EH (cell line): ENCODE measurements at regions not wholly inside any gene's neighbourhood (a gene's known extent, or its start where the extent isn't known, plus 50 kb on each side); places are given as distances from the start of the nearest gene placed in this dataset.

Experiments used
- DNase-seq: peaks from one replicate; pipeline ENCODE4 v3.0.0-alpha.2; 2015; ENCODE audit warnings: low read depth

GRCh38 chr9:13596383-13596970, 317.0 kb upstream of the MPDZ start:
- no peak for DNase-seq

- no peak for DNase-seq
Measured at GRCh38 chr9:13590996-13591395, 311.5 kb upstream of the MPDZ start.

GRCh38 chr9:13589034-13589737, 309.7 kb upstream of the MPDZ start:
- no peak for DNase-seq

GRCh38 chr9:13588151-13589033, 308.9 kb upstream of the MPDZ start:
- DNase-seq: no peak

- DNase-seq: no peak
Measured at GRCh38 chr9:13587571-13587970, 308.1 kb upstream of the MPDZ start.

GRCh38 chr9:13586587-13587374, 307.3 kb upstream of the MPDZ start:
- no peak for DNase-seq

GRCh38 chr9:13580760-13581159, 301.3 kb upstream of the MPDZ start:
- DNase-seq: no peak

GRCh38 chr9:13580131-13580530, 300.6 kb upstream of the MPDZ start:
- DNase-seq: no peak

- DNase-seq: no peak
Measured at GRCh38 chr9:13576101-13576500, 296.6 kb upstream of the MPDZ start.

- no peak for DNase-seq
Measured at GRCh38 chr9:13575558-13575957, 296.1 kb upstream of the MPDZ start.

- DNase-seq: no peak
Measured at GRCh38 chr9:13570068-13570974, 290.8 kb upstream of the MPDZ start.

- DNase-seq: no peak
Measured at GRCh38 chr9:13569602-13570067, 290.1 kb upstream of the MPDZ start.

- DNase-seq: no peak
Measured at GRCh38 chr9:13568841-13569601, 289.5 kb upstream of the MPDZ start.

- no peak for DNase-seq
Measured at GRCh38 chr9:13568405-13568804, 288.9 kb upstream of the MPDZ start.

- DNase-seq: no peak
Measured at GRCh38 chr9:13567833-13568232, 288.3 kb upstream of the MPDZ start.

GRCh38 chr9:13557746-13558145, 278.3 kb upstream of the MPDZ start:
- no peak for DNase-seq

- DNase-seq: no peak
Measured at GRCh38 chr9:13556656-13557055, 277.2 kb upstream of the MPDZ start.

GRCh38 chr9:13555989-13556500, 276.6 kb upstream of the MPDZ start:
- DNase-seq: no peak

GRCh38 chr9:13555516-13555915, 276.0 kb upstream of the MPDZ start:
- no peak for DNase-seq

- DNase-seq: no peak
Measured at GRCh38 chr9:13554626-13555025, 275.1 kb upstream of the MPDZ start.
